Progenitor cell of endocrine pancreas (in vitro differentiated cells): ENCODE measurements at regions not wholly inside any gene's neighbourhood (a gene's known extent, or its start where the extent isn't known, plus 50 kb on each side); places are given as distances from the start of the nearest gene placed in this dataset.

Experiments
- DNase-seq: peaks from one replicate; pipeline ENCODE4 v3.0.0; 2021; ENCODE audit warnings: low spot score; ENCODE audit not compliant: unreplicated experiment
- H3K27ac Mint-ChIP-seq: 2 replicates; pipeline ENCODE4 v1.8.0; 2021; ENCODE audit warnings: mild to moderate bottlenecking, moderate library complexity, mixed read lengths
- H3K27me3 Mint-ChIP-seq: 2 replicates; pipeline ENCODE4 v1.8.0; 2021; ENCODE audit warnings: mixed read lengths
- H3K36me3 Mint-ChIP-seq: 2 replicates; pipeline ENCODE4 v1.8.0; 2022; ENCODE audit warnings: mixed read lengths; ENCODE audit not compliant: insufficient read depth
- H3K4me1 Mint-ChIP-seq: 2 replicates; pipeline ENCODE4 v1.8.0; 2021; ENCODE audit warnings: low read depth, mixed read lengths
- H3K4me3 Mint-ChIP-seq: 2 replicates; pipeline ENCODE4 v1.8.0; 2021; ENCODE audit warnings: low read depth, mild to moderate bottlenecking, moderate library complexity, mixed read lengths
- H3K9me3 Mint-ChIP-seq: 2 replicates; pipeline ENCODE4 v1.8.0; 2021; ENCODE audit warnings: low read depth, mixed read lengths
- TF ChIP-seq, protein P1 (sequence below): fragments of 200-600 bp; sonication (generic); IDR thresholded peaks from one replicate; pipeline ENCODE4 v1.5.0; 2021; ENCODE audit warnings: antibody characterized with exemption, mild to moderate bottlenecking; ENCODE audit not compliant: unreplicated experiment

DNA sequence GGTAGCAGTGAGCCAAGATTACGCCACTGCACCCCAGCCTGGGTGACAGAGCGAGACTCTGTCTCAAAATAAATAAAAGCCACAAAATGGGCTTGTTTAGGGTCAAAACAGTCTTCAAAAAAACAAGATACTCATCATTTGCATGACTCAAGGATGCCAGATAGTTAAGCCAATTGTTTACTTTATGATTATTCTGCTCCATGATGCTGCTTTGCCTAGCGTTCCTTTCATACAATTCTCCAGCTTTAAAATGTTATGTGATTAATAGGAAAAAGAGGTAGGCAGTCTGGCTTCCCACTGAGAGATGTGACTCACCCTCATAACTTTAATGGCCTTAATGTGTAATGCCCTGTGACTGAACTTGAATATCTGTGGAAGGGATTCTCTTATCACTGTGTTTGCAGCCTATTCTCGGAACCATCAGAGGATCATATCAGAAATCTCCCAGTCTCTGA is 364.6 kb upstream of the TRPC7 start:
- TF ChIP-seq, protein P1, sequence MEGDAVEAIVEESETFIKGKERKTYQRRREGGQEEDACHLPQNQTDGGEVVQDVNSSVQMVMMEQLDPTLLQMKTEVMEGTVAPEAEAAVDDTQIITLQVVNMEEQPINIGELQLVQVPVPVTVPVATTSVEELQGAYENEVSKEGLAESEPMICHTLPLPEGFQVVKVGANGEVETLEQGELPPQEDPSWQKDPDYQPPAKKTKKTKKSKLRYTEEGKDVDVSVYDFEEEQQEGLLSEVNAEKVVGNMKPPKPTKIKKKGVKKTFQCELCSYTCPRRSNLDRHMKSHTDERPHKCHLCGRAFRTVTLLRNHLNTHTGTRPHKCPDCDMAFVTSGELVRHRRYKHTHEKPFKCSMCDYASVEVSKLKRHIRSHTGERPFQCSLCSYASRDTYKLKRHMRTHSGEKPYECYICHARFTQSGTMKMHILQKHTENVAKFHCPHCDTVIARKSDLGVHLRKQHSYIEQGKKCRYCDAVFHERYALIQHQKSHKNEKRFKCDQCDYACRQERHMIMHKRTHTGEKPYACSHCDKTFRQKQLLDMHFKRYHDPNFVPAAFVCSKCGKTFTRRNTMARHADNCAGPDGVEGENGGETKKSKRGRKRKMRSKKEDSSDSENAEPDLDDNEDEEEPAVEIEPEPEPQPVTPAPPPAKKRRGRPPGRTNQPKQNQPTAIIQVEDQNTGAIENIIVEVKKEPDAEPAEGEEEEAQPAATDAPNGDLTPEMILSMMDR, result no peak
- Mint-ChIP-seq H3K4me3 (no peak overlapping the region), H3K27ac (no peak overlapping the region), H3K4me1 (peaks cover 14% of the 10 kb centered on the region), H3K9me3 (peaks cover 2% of the 10 kb centered on the region), H3K36me3 (no peaks in the 10 kb centered on the region), H3K27me3 (no peaks in the 10 kb centered on the region)
- DNase-seq, result no peak

GRCh38 chr5:136726506-136726905 is 361.2 kb upstream of the TRPC7 start:
- Mint-ChIP-seq H3K4me3 (no peak overlapping the region), H3K27me3 (no peaks in the 10 kb centered on the region), H3K27ac (no peak overlapping the region), H3K4me1 (peaks cover 8% of the 10 kb centered on the region), H3K36me3 (no peaks in the 10 kb centered on the region), H3K9me3 (no peaks in the 10 kb centered on the region)
- no peak for DNase-seq
- TF ChIP-seq, protein P1, result no peak

DNA sequence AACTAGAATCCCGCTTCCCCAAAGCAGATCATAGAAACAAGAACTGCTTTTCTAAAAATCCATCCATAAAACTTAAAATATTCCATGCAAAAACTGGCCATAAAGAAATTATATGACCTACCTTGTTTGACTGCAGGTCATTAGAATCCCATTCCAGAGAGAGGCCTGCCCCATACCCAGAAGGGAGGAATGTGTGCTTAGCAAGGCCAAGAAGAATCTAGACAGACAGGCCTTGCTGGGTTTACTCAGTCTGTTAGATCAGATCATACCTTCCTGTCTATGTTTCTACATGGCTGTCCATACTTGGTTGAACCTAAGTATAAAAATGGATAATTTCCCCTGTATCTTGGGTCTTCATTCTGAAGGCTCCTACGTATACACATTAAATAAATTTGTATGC is 358.8 kb upstream of the TRPC7 start:
- Mint-ChIP-seq H3K27ac (no peak overlapping the region), H3K4me1 (peaks cover 4% of the 10 kb centered on the region), H3K36me3 (no peaks in the 10 kb centered on the region), H3K9me3 (no peaks in the 10 kb centered on the region), H3K4me3 (no peak overlapping the region), H3K27me3 (no peaks in the 10 kb centered on the region)
- TF ChIP-seq, protein P1, result no peak
- no peak for DNase-seq

- Mint-ChIP-seq H3K4me1 (peaks cover 4% of the 10 kb centered on the region), H3K9me3 (no peaks in the 10 kb centered on the region), H3K36me3 (no peaks in the 10 kb centered on the region), H3K27ac (no peak overlapping the region), H3K27me3 (no peaks in the 10 kb centered on the region), H3K4me3 (no peak overlapping the region)
- TF ChIP-seq, protein P1, result no peak
- DNase-seq, result no peak
These were observed 357.2 kb upstream of the TRPC7 start for GRCh38 chr5:136722581-136722980.

GRCh38 chr5:136722086-136722485 is 356.7 kb upstream of the TRPC7 start:
- peaks cover 4% of the 10 kb centered on the region for H3K4me1 Mint-ChIP-seq
- no peaks in the 10 kb centered on the region for H3K36me3 Mint-ChIP-seq
- no peaks in the 10 kb centered on the region for H3K27me3 Mint-ChIP-seq
- H3K27ac Mint-ChIP-seq, result no peak overlapping the region
- TF ChIP-seq, protein P1, result no peak
- no peak overlapping the region for H3K4me3 Mint-ChIP-seq
- no peaks in the 10 kb centered on the region for H3K9me3 Mint-ChIP-seq
- DNase-seq, result no peak
